Gastroesophageal sphincter (tissue), 3 donors: ENCODE measurements at regions not wholly inside any gene's neighbourhood (a gene's known extent, or its start where the extent isn't known, plus 50 kb on each side); places are given as distances from the start of the nearest gene placed in this dataset.

Experiments used
- CTCF ChIP-seq, 4 experiments: fragments of 200-600 bp in 2 of 4; fragments of 450-650 bp in 2 of 4; sonication (generic) in 1 of 4; IDR thresholded peaks; one replicate each; pipeline ENCODE4 v1.5.1; 2017 to 2019; ENCODE audit warnings: antibody characterized with exemption in 4 of 4, mild to moderate bottlenecking in 2 of 4, moderate library complexity in 2 of 4
- EP300 ChIP-seq: sonication (generic); formaldehyde crosslinking; IDR thresholded peaks from one replicate; pipeline ENCODE4 v1.6.1; 2017; ENCODE audit warnings: antibody characterized with exemption, mild to moderate bottlenecking
- POLR2A ChIP-seq, 2 donors: fragments of 450-650 bp; IDR thresholded peaks; one replicate each; pipeline ENCODE4 v1.6.1; 2017; ENCODE audit warnings: antibody characterized with exemption in 2 of 2, mild to moderate bottlenecking in 2 of 2, moderate library complexity in 1 of 2

GRCh38 chr9:126084008-126084407 lies 242.6 kb upstream of the MVB12B start:
- no peak for TF ChIP-seq CTCF (IDR thresholded peaks at IDR 0.05)
- no peak for TF ChIP-seq POLR2A (IDR thresholded peaks at IDR 0.05)
- TF ChIP-seq EP300 = no peak
